ENCODE measurements at regions not wholly inside any gene's neighbourhood (a gene's known extent, or its start where the extent isn't known, plus 50 kb on each side); places are given as distances from the start of the nearest gene placed in this dataset.

DNA sequence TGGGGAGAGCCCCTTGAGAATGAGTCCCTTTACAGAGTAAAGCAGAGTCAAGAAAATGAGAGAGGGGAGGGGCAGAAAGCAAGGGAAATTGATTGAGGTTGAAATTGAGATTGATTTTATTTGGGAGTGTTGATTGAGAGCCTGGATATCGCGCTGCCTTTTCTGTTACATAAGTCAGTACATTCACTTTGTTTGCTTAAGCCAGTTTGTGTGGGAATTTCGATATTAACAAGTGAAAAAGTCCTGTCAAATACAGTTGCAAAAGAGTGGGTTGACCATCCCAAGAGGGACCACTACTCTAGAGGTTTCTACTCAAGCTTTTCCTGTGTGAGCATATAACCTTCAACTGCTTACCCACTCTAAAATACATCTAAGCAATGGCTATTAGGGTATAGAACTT lies 331.4 kb upstream of the AZI2 start:
- Histone ChIP-seq H3K4me2 (ENCODE audit: low read length) (no peak overlapping the region), H3K9ac (ENCODE audit: low read length) (no peak overlapping the region), H3K4me1 (ENCODE audit: control insufficient read depth in 1 of 2, insufficient read depth in 2 of 2, low read length in 2 of 2) (no peaks in the 10 kb centered on the region), H3K9me3 (ENCODE audit: control insufficient read depth in 1 of 2, insufficient read depth in 1 of 2, low read depth in 1 of 2, low read length in 2 of 2) (no peaks in the 10 kb centered on the region), H3K27ac (ENCODE audit: low read depth, low read length) (no peak overlapping the region), H3K79me2 (ENCODE audit: insufficient read depth, low read length) (no peaks in the 10 kb centered on the region), H3K4me3 (replicated peaks in 1 of 2; ENCODE audit: low read depth in 1 of 2, low read length in 2 of 2) (no peak overlapping the region), H2AFZ (ENCODE audit: low read depth, low read length, poor library complexity, severe bottlenecking) (no peak overlapping the region), H3K27me3 (ENCODE audit: insufficient read depth, low read length) (0 out of 2 replicates have a peak, but pooled peaks cover 4% of the 10 kb centered on the region), H3K9me2 (ENCODE audit: insufficient read depth) (no peaks in the 10 kb centered on the region), H4K20me1 (ENCODE audit: insufficient read depth) (no peaks in the 10 kb centered on the region), H3K36me3 (ENCODE audit: control insufficient read depth in 1 of 2, insufficient read depth in 2 of 2, low read length in 2 of 2) (no peaks in the 10 kb centered on the region)
- no TSS peak for BruUV-seq (replicated peaks)
- DNase-seq (ENCODE audit: low read depth, low spot score) (no peak), ATAC-seq (no peak)
- ChIA-PET CTCF (no interaction called here), POLR2A (no interaction called here), RAD21 (ENCODE audit: low non-redundant PET in 1 of 2, low total read pairs in 2 of 2, uncharacterized antibody in 2 of 2, unreplicated experiment in 2 of 2) (no interaction called here)
- TF ChIP-seq, protein P1, sequence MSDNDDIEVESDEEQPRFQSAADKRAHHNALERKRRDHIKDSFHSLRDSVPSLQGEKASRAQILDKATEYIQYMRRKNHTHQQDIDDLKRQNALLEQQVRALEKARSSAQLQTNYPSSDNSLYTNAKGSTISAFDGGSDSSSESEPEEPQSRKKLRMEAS (IDR thresholded peaks at IDR 0.05), result no peak
- TF ChIP-seq EZH2phosphoT487 (IDR thresholded peaks at IDR 0.05; ENCODE audit: borderline replicate concordance) (no peak), YY1 (IDR thresholded peaks at IDR 0.05; ENCODE audit: extremely low read depth, insufficient replicate concordance, low read depth, low read length) (no peak), CEBPB (IDR thresholded peaks at IDR 0.05; ENCODE audit: low read depth) (no peak), ZFX (IDR thresholded peaks at IDR 0.05) (no peak), POLR2AphosphoS5 (IDR thresholded peaks at IDR 0.05; ENCODE audit: low read depth, low read length) (no peak), EZH2 (IDR thresholded peaks at IDR 0.05) (no peak), FOSL1 (IDR thresholded peaks at IDR 0.05; ENCODE audit: low read depth) (no peak), POLR2A (IDR thresholded peaks at IDR 0.05; ENCODE audit: borderline replicate concordance, extremely low read depth, insufficient read depth, insufficient read length) (no peak), JUND (IDR thresholded peaks at IDR 0.05) (no peak)
- TF ChIP-seq, protein P2, sequence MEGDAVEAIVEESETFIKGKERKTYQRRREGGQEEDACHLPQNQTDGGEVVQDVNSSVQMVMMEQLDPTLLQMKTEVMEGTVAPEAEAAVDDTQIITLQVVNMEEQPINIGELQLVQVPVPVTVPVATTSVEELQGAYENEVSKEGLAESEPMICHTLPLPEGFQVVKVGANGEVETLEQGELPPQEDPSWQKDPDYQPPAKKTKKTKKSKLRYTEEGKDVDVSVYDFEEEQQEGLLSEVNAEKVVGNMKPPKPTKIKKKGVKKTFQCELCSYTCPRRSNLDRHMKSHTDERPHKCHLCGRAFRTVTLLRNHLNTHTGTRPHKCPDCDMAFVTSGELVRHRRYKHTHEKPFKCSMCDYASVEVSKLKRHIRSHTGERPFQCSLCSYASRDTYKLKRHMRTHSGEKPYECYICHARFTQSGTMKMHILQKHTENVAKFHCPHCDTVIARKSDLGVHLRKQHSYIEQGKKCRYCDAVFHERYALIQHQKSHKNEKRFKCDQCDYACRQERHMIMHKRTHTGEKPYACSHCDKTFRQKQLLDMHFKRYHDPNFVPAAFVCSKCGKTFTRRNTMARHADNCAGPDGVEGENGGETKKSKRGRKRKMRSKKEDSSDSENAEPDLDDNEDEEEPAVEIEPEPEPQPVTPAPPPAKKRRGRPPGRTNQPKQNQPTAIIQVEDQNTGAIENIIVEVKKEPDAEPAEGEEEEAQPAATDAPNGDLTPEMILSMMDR (IDR thresholded peaks at IDR 0.05 in 2 of 3, conservative IDR thresholded peaks at IDR 0.05 in 1 of 3; ENCODE audit: borderline replicate concordance in 1 of 3, insufficient read depth in 1 of 3, low read depth in 2 of 3, low read length in 2 of 3), result no peak
- intact Hi-C loops (cut with micrococcal nuclease), result no loop called here

Measured in HCT116 (cell line).